Anterior cingulate cortex (tissue), 58 donors: ENCODE measurements at regions not wholly inside any gene's neighbourhood (a gene's known extent, or its start where the extent isn't known, plus 50 kb on each side); places are given as distances from the start of the nearest gene placed in this dataset.
"Not testable (repeated sequence)": the region's sequence is repeated elsewhere in the genome, so short reads cannot be mapped to it uniquely, and the experiment has no call there.

Source experiments
- DNase-seq, 58 donors: peaks; one replicate each; lab custom pipeline; 2025; lab: John Stamatoyannopoulos, UW

GRCh38 chrX:25807022-25807421 is 331.1 kb upstream of the MAGEB18 start:
- no peak for DNase-seq

GRCh38 chrX:25810202-25810601 is 327.9 kb upstream of the MAGEB18 start:
- DNase-seq, result no peak

DNA sequence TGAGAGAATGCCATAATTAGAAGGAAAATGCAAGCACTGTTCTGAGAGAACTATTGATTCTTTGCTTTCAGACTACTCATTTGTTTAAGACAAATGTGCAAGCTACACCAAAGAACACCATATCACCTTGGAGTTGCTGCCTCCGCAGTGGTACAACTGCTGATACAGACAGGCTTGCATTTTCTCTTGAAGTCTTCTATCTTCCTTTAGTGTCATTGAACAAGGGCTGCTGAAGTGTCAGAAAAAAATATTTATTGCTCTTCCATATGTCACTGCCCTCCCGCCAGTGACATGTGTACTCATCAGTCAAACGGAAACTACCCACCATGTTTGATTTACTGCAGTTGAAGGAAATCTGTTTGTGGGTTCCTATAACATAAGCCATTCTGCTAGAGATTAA is 318.3 kb upstream of the MAGEB18 start:
- DNase-seq, result no peak

DNA sequence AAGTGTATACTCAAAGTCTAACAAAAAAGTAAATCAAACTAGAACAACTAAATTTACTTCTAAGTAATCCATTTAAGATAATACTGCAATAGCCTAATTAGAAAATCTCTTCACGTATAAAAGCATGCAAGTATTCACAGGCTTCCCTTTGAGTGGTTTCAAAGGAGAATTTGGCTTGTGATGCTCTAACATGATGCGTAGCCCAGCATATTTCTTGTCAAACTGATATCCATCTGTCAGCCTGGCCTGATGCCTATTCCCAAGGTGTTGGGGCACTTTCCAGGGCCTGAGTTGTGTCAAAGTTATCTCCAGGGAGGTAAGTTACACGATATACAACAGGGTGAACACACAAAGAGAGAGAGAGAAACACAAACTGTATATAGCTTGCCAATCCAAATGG is 287.0 kb upstream of the MAGEB18 start:
- DNase-seq, result no peak

- DNase-seq, result no peak
Observed at GRCh38 chrX:25853002-25853479, 285.1 kb upstream of the MAGEB18 start.

- no peak for DNase-seq
Observed at GRCh38 chrX:25858273-25858880, 279.8 kb upstream of the MAGEB18 start.

- no peak for DNase-seq
Observed at GRCh38 chrX:25860322-25860721, 277.8 kb upstream of the MAGEB18 start.

DNA sequence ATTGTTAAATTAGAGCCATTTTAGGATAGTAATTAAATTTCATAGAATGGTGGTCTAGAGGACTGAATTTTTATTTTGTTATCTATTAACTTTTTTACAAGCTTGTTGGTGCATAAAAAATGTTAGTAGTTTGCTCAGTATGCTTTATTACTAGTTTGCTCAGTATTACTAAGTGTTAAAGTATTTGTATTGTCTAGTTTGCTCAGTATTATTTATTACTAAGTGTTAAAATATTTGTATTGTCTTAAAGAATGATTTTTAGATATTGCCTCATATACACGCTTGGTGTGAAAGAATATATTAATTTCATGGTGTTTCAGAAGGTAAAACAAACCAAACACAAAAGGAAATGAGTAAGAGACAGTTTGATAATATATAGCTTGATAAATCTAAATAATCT is 268.4 kb upstream of the MAGEB18 start:
- no peak for DNase-seq

DNA sequence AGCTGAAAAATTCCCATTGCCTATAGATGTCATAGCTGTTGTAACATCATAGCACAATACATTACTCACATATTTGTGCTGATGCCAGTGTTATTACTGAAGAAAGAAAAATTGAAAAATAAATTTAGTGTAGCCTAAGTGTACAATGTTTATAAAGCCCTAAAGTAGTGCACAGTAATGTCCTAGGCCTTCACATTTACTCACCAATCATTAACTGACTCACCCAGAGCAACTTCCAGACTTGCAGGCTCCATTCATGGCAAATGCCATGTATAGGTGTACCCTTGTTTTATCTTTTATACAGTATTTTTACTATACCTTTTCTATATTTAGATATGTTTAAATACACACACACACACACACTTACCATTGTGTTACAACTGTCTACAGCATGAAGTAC is 265.4 kb upstream of the MAGEB18 start:
- no peak for DNase-seq

GRCh38 chrX:25873196-25873595 is 264.9 kb upstream of the MAGEB18 start:
- no peak for DNase-seq

DNA sequence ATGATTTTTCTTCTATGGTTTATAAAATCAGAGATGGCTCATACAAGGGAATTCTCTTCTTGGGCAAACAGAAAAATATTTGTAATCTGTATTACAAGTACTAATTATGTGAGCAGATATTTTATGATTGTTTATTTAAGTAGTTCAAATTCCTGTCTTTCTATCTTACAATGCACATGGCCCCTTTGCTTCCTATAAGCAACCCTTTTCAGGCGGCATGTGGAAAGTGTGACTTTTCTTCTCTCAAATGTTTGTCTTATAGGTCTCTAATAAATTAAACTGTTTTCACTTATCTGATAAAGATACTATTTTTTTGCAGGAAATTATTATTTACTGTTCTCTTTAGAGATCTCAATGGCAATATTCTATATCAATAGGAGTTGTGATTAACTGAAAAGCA is 259.3 kb upstream of the MAGEB18 start:
- DNase-seq, result no peak

DNA sequence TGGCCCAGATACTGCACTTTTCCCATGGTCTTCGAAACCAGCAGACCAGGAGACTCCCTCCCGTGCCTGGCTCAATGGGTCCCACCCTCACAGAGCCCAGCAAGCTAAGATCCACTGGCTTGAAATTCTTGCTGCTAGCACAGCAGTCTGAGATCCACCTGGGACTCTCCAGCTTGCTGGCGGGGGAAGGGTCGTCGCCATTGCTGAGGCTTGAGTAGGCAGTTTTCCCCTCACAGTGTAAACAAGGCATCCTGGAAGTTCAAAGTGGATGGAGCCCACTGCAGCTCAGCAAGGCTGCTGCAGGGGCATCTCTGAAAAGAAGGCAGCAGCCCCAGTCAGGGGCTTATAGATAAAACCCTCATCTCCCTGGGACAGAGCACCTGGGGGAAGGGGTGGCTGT is 255.6 kb upstream of the MAGEB18 start:
- DNase-seq, result not testable (repeated sequence)

DNA sequence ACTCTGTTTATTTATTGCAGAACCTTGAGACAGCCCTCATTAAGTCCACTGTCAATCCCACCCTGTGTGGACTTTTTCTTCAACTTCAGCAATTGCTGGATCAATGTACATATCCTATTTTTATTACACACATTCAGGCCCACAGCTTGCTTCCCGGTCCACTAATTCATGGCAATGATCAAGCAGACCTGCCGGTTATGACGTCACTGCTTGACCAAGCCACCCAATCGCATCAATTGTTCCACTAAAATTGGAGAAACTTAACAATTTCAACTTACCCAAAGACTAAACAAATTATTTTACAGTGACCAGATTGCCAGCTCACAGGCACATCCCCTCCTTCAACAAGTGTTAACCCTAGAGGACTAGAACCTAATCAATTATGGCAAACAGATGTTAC is 240.4 kb upstream of the MAGEB18 start:
- DNase-seq, result no peak

GRCh38 chrX:25905728-25906127 is 232.4 kb upstream of the MAGEB18 start:
- DNase-seq, result not testable (repeated sequence)

DNA sequence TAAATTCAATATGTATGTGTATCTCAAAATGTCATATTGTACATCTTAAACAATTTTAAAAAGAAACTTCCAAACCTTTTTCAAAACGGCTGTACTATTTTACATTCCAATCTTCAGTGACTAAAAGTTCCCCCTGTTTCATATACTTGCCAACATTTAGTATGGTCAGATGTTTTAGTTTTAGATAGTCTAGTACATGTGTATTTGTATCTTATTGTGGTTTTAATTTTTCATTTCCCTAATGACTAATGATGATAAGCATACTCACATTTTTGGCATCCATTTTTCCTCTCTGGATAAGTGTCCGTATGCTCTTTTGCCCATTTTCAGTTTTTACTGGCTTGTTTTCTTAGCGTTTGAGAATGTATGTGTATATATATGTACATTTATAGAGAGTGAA is 212.2 kb upstream of the MAGEB18 start:
- DNase-seq, result no peak

GRCh38 chrX:25928316-25928715 is 209.8 kb upstream of the MAGEB18 start:
- DNase-seq, result no peak

- DNase-seq, result no peak
Observed at GRCh38 chrX:25941087-25941486, 197.1 kb upstream of the MAGEB18 start.

DNA sequence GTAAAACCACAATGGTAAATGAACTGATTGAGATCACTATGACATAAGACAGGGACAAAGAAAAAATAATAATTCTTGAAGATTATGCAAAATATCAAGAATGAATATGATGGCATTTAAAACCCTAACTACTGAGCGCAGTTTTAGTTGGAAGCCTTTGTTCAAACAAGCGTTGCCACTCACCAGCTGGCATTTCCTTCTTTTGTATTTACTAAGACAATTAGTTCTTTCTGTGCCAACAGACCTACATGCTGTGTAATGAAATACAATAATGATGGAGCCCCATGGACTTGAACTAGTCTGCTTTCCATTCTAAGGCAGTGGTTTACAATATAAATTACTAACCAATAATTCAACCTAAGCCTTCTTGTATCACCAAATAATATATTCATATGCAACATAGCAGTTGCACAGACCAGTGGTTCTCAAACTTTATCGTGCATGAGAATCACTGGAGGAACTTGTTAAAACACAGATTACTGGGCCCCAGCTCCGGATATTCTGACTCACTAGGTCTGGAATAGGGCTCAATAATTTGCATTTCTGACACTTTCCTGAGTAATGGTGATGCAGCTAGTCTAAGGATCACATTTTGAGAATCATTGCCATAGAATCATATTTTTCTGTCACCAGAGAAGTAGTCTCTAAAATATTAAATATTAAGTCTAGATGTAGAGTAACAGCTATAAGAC is 196.4 kb upstream of the MAGEB18 start:
- no peak for DNase-seq

DNA sequence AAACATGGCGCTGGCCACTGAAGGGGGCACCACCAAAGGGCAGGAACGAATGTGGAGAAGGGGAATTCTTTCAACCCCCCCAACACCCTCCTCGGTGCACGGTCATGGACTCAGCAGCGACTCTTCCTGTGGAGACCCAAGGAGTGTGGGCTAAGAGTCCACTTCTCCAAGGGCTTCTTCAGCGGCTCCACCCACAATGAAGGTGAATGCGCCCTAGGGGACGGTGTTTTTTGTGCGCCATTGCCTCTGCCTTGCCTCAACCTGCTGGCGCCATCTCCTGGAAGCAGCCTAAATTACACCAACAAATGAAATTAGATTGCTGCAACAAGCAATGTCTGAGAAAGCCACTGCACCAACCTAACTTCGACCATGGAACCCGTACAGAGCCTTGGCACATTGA is 169.2 kb upstream of the MAGEB18 start:
- no peak for DNase-seq

DNA sequence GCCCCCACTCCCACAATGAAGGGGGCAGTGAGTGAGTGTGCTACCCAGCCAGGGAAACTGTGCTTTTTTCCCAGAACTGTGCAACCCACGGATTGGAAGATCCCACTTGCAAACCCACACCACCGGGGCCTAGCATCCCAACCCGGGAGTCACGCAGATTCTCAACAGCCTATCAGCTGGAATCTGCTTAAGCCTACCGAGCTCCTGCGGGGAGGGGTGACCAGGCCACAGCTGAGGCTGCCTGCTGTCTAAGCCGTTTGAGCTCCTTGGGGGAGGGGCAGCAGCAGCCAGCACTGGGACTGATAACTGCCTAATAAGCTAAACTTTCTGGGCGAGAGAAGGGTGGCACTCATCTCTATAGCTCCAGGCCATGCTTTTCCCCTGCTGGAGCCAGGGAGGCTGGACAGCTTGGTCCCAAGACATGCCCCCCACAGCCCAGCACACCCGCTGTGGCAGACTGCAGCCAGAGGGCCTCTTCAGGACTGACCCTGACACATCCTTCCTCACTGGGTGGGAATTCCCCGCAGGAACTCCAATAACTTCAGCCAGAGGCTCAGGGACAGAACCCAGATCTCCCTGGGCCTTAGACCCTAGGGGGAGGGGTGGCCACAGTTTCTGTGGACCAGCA is 161.3 kb upstream of the MAGEB18 start:
- DNase-seq, result no peak

GRCh38 chrX:25998687-25999086 is 139.5 kb upstream of the MAGEB18 start:
- no peak for DNase-seq

DNA sequence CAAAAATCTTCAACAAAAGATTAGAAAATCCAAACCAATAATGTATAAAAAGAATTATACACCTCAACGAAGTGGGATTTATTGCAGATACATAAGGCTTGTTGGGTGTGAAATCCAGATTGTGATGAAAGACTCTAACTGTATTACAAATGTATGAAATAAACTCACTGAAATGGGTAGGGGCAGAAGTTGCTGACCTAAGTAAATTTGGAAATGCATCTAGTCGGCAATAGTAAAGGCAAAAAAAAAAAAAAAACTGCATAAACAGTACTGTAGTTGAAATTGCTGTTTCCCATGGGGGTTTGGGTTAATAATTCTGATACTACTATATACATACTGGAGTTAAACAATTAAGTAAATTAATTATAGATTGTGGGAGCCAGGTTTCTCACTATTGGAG is 130.7 kb upstream of the MAGEB18 start:
- DNase-seq, result no peak
